Gastroesophageal sphincter (tissue), 3 donors: ENCODE measurements at regions not wholly inside any gene's neighbourhood (a gene's known extent, or its start where the extent isn't known, plus 50 kb on each side); places are given as distances from the start of the nearest gene placed in this dataset.

ENCODE experiments used
- EP300 ChIP-seq: sonication (generic); formaldehyde crosslinking; IDR thresholded peaks from one replicate; pipeline ENCODE4 v1.6.1; 2017; ENCODE audit warnings: antibody characterized with exemption, mild to moderate bottlenecking
- POLR2A ChIP-seq, 2 donors: fragments of 450-650 bp; IDR thresholded peaks; one replicate each; pipeline ENCODE4 v1.6.1; 2017; ENCODE audit warnings: antibody characterized with exemption in 2 of 2, mild to moderate bottlenecking in 2 of 2, moderate library complexity in 1 of 2
- POLR2AphosphoS5 ChIP-seq: sonication (generic); formaldehyde crosslinking; IDR thresholded peaks from one replicate; pipeline ENCODE4 v1.6.1; 2017; ENCODE audit warnings: antibody characterized with exemption
- TF ChIP-seq, protein P1 (sequence below), 4 experiments: fragments of 200-600 bp in 2 of 4; fragments of 450-650 bp in 2 of 4; sonication (generic) in 1 of 4; IDR thresholded peaks; one replicate each; pipeline ENCODE4 v1.5.1; 2017 to 2019; ENCODE audit warnings: antibody characterized with exemption in 4 of 4, mild to moderate bottlenecking in 2 of 4, moderate library complexity in 2 of 4

DNA sequence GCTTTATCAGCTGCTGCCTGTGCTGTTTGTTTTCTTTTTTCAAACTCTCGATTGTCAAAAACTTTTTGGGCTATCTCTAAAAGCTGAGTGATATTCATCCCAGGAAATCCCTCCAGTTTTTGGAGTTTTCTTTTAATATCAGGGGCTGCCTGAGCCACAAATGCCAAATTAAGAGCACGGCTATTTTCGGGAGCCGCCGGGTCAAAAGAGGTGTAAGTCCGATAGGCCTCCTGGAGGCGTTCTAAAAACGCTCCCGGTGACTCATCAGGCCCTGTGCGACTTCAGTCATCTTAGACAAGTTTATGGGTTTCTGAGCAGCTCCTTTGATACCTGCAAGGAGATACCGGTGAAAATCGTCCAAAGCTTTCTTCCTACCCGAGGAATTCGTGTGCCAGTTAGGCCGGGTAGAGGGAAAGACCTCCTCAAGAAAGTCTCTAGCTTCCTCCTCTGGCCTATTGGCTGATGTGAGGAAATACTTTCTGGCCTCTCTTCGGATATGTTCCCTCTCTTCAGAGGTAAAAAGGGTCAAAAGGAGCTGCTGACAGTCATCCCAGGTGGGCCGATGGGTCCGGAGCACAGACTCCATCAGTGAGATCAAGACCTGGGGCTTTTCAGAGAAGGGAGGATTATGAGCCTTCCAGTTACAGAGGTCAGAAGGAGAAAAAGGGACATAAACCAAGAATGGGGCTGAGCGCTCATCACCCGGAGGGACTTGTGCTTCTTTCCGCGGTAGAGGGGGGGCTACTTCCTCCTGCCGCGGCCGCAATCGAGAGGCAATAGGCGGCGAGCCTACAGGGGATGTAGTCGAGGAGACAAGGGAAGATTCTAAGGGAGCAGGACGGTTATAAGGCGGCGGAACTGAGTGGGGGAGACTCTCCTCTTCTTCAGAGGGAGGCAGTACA lies 151.1 kb downstream of the TRIM27 start:
- TF ChIP-seq, protein P1, sequence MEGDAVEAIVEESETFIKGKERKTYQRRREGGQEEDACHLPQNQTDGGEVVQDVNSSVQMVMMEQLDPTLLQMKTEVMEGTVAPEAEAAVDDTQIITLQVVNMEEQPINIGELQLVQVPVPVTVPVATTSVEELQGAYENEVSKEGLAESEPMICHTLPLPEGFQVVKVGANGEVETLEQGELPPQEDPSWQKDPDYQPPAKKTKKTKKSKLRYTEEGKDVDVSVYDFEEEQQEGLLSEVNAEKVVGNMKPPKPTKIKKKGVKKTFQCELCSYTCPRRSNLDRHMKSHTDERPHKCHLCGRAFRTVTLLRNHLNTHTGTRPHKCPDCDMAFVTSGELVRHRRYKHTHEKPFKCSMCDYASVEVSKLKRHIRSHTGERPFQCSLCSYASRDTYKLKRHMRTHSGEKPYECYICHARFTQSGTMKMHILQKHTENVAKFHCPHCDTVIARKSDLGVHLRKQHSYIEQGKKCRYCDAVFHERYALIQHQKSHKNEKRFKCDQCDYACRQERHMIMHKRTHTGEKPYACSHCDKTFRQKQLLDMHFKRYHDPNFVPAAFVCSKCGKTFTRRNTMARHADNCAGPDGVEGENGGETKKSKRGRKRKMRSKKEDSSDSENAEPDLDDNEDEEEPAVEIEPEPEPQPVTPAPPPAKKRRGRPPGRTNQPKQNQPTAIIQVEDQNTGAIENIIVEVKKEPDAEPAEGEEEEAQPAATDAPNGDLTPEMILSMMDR (IDR thresholded peaks at IDR 0.05), result no peak
- TF ChIP-seq POLR2A (IDR thresholded peaks at IDR 0.05), result no peak
- TF ChIP-seq POLR2AphosphoS5, result no peak
- TF ChIP-seq EP300, result no peak
